HL-60 (cell line): ENCODE measurements at regions not wholly inside any gene's neighbourhood (a gene's known extent, or its start where the extent isn't known, plus 50 kb on each side); places are given as distances from the start of the nearest gene placed in this dataset.
"Not testable (repeated sequence)": the region's sequence is repeated elsewhere in the genome, so short reads cannot be mapped to it uniquely, and the experiment has no call there.

Experiments used
- GABPA ChIP-seq: IDR thresholded peaks from 2 replicates; pipeline ENCODE4 v1.6.1; 2012; ENCODE audit warnings: low read depth
- POLR2AphosphoS5 ChIP-seq: IDR thresholded peaks from 2 replicates; pipeline ENCODE4 v1.6.1; 2012; ENCODE audit warnings: low read depth
- TF ChIP-seq, protein P1 (sequence below): IDR thresholded peaks from one replicate; pipeline ENCODE4 v1.5.1; 2011; ENCODE audit warnings: low read length, control low read depth, inconsistent platforms; ENCODE audit not compliant: insufficient read depth
- TF ChIP-seq, protein P2 (sequence below): IDR thresholded peaks from 2 replicates; pipeline ENCODE4 v1.6.1; 2012; ENCODE audit warnings: low read depth; ENCODE audit not compliant: insufficient replicate concordance

DNA sequence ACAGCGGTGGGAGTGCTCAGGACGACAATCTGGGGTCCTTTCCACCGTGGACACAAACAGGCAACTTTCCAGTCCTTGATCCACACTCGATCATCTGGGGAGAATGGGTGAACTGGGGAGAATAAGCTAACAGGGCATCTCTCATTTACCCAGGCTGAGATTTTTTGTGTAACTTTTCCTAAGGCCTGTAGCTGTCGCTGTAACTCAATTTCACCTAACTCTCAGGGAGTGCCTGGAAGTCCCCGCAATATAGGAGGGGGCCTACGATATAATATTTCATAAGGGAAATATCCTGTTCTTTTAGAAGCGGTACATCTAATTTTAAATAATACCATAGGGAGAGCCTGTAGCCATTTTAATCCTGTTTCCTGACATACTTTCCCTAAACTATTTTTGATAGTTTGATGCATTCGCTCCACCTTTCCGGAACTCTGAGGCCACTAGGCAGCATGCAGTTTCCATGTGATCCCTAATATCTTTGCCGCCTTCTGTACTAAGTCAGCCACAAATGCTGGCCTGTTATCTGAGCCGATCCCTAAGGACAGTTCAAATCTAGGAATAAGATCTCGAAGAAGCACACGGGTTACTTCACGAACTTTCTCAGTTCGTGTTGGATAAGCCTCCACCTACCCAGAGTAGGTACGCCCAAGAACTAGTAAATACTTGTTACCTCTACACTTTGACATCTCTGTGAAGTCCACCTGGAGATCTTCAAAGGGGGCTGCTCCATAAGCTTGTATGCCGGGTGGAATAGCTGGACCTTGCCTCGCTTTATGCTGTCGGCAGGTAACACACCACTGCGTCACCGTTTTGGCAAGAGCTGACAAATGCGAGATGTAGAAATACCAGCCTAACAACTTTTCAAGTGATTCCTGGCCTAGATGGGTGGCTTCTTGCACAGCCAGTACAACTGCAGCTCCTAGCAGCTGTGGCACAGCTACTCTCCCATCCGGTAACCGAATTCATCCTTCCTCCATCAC is 155.7 kb downstream of the UNC93B1 start:
- TF ChIP-seq, protein P1, sequence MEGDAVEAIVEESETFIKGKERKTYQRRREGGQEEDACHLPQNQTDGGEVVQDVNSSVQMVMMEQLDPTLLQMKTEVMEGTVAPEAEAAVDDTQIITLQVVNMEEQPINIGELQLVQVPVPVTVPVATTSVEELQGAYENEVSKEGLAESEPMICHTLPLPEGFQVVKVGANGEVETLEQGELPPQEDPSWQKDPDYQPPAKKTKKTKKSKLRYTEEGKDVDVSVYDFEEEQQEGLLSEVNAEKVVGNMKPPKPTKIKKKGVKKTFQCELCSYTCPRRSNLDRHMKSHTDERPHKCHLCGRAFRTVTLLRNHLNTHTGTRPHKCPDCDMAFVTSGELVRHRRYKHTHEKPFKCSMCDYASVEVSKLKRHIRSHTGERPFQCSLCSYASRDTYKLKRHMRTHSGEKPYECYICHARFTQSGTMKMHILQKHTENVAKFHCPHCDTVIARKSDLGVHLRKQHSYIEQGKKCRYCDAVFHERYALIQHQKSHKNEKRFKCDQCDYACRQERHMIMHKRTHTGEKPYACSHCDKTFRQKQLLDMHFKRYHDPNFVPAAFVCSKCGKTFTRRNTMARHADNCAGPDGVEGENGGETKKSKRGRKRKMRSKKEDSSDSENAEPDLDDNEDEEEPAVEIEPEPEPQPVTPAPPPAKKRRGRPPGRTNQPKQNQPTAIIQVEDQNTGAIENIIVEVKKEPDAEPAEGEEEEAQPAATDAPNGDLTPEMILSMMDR, result not testable (repeated sequence)
- TF ChIP-seq, protein P2, sequence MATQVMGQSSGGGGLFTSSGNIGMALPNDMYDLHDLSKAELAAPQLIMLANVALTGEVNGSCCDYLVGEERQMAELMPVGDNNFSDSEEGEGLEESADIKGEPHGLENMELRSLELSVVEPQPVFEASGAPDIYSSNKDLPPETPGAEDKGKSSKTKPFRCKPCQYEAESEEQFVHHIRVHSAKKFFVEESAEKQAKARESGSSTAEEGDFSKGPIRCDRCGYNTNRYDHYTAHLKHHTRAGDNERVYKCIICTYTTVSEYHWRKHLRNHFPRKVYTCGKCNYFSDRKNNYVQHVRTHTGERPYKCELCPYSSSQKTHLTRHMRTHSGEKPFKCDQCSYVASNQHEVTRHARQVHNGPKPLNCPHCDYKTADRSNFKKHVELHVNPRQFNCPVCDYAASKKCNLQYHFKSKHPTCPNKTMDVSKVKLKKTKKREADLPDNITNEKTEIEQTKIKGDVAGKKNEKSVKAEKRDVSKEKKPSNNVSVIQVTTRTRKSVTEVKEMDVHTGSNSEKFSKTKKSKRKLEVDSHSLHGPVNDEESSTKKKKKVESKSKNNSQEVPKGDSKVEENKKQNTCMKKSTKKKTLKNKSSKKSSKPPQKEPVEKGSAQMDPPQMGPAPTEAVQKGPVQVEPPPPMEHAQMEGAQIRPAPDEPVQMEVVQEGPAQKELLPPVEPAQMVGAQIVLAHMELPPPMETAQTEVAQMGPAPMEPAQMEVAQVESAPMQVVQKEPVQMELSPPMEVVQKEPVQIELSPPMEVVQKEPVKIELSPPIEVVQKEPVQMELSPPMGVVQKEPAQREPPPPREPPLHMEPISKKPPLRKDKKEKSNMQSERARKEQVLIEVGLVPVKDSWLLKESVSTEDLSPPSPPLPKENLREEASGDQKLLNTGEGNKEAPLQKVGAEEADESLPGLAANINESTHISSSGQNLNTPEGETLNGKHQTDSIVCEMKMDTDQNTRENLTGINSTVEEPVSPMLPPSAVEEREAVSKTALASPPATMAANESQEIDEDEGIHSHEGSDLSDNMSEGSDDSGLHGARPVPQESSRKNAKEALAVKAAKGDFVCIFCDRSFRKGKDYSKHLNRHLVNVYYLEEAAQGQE, result not testable (repeated sequence)
- not testable (repeated sequence) for TF ChIP-seq POLR2AphosphoS5, GABPA
